ENCODE measurements at regions not wholly inside any gene's neighbourhood (a gene's known extent, or its start where the extent isn't known, plus 50 kb on each side); places are given as distances from the start of the nearest gene placed in this dataset.

GRCh38 chr10:55144001-55144400, 343.0 kb upstream of the PCDH15 start:
- TF ChIP-seq CTCF (IDR thresholded peaks at IDR 0.05; ENCODE audit: low read length) = no peak
- no peak for TF ChIP-seq EZH2 (optimal IDR thresholded peaks at IDR 0.05; ENCODE audit: low read depth, low read length)
- TF ChIP-seq EZH2phosphoT487 (IDR thresholded peaks at IDR 0.05; ENCODE audit: low read length) = no peak
